ENCODE measurements at regions not wholly inside any gene's neighbourhood (a gene's known extent, or its start where the extent isn't known, plus 50 kb on each side); places are given as distances from the start of the nearest gene placed in this dataset.

GRCh38 chr4:66164869-66165268 lies 494.6 kb upstream of the EPHA5 start:
- no peaks in the 10 kb centered on the region for H3K79me2 ChIP-seq (ENCODE audit: control insufficient read depth, insufficient read depth, low read length)
- no peaks in the 10 kb centered on the region for H3K9me1 ChIP-seq (ENCODE audit: control insufficient read depth, extremely low read depth, insufficient read depth, low read length)
- H3K4me1 ChIP-seq (ENCODE audit: control insufficient read depth, extremely low read depth, insufficient read depth, low read length): no peaks in the 10 kb centered on the region
- H3K4me2 ChIP-seq (ENCODE audit: control insufficient read depth, extremely low read depth, insufficient read depth, low read depth, low read length): no peak overlapping the region
- no peak for TF ChIP-seq CTCF (optimal IDR thresholded peaks at IDR 0.05 in 1 of 3, IDR thresholded peaks at IDR 0.05 in 1 of 3, conservative IDR thresholded peaks at IDR 0.05 in 1 of 3; ENCODE audit: extremely low read depth in 1 of 3, insufficient read depth in 2 of 3, low read length in 3 of 3)
- TF ChIP-seq EZH2 (IDR thresholded peaks at IDR 0.05; ENCODE audit: low read length): no peak
- no peaks in the 10 kb centered on the region for H4K20me1 ChIP-seq (ENCODE audit: control insufficient read depth, extremely low read depth, insufficient read depth, low read length)
- DNase-seq (ENCODE audit: low read depth, low spot score) (no peak), FAIRE-seq (no peak)
- no peak overlapping the region for H2AFZ ChIP-seq (ENCODE audit: control insufficient read depth, low read length)
- H3K36me3 ChIP-seq (ENCODE audit: control insufficient read depth in 2 of 2, extremely low read depth in 1 of 2, insufficient read depth in 2 of 2, low read length in 2 of 2): no peaks in the 10 kb centered on the region
- no peaks in the 10 kb centered on the region for H3K27me3 ChIP-seq (ENCODE audit: control insufficient read depth, extremely low read depth, insufficient read depth, low read length)
- H3K9me3 ChIP-seq (ENCODE audit: control insufficient read depth, low read depth, low read length): no peaks in the 10 kb centered on the region
- no peak overlapping the region for H3K9ac ChIP-seq (ENCODE audit: control insufficient read depth, extremely low read depth, insufficient read depth, low read length)
- no peak overlapping the region for H3K27ac ChIP-seq (ENCODE audit: control insufficient read depth, insufficient read depth, low read length)
- dilution Hi-C loops (cut with MboI; ENCODE audit: extremely low pct_ligation_motif_present, low sequenced_read_pairs): no loop called here
- H3K4me3 ChIP-seq (ENCODE audit: control insufficient read depth in 2 of 3, extremely low read depth in 1 of 3, insufficient read depth in 2 of 3, low read depth in 1 of 3, low read length in 3 of 3): no peak overlapping the region

- dilution Hi-C loops (cut with MboI; ENCODE audit: extremely low pct_ligation_motif_present, low sequenced_read_pairs): no loop called here
- TF ChIP-seq CTCF (optimal IDR thresholded peaks at IDR 0.05 in 1 of 3, IDR thresholded peaks at IDR 0.05 in 1 of 3, conservative IDR thresholded peaks at IDR 0.05 in 1 of 3; ENCODE audit: extremely low read depth in 1 of 3, insufficient read depth in 2 of 3, low read length in 3 of 3): no peak
- no peak for TF ChIP-seq EZH2 (IDR thresholded peaks at IDR 0.05; ENCODE audit: low read length)
- H3K27ac ChIP-seq (ENCODE audit: control insufficient read depth, insufficient read depth, low read length): no peak overlapping the region
Measured at GRCh38 chr4:66160606-66161005, 490.3 kb upstream of the EPHA5 start.

More at GRCh38 chr4:66160606-66161005, 490.3 kb upstream of the EPHA5 start:
- Histone ChIP-seq H3K27me3 (ENCODE audit: control insufficient read depth, extremely low read depth, insufficient read depth, low read length) (no peaks in the 10 kb centered on the region), H3K9me1 (ENCODE audit: control insufficient read depth, extremely low read depth, insufficient read depth, low read length) (no peaks in the 10 kb centered on the region), H3K36me3 (ENCODE audit: control insufficient read depth in 2 of 2, extremely low read depth in 1 of 2, insufficient read depth in 2 of 2, low read length in 2 of 2) (no peaks in the 10 kb centered on the region), H3K4me2 (ENCODE audit: control insufficient read depth, extremely low read depth, insufficient read depth, low read depth, low read length) (no peak overlapping the region), H4K20me1 (ENCODE audit: control insufficient read depth, extremely low read depth, insufficient read depth, low read length) (no peaks in the 10 kb centered on the region), H3K79me2 (ENCODE audit: control insufficient read depth, insufficient read depth, low read length) (no peaks in the 10 kb centered on the region), H2AFZ (ENCODE audit: control insufficient read depth, low read length) (no peak overlapping the region), H3K4me3 (ENCODE audit: control insufficient read depth in 2 of 3, extremely low read depth in 1 of 3, insufficient read depth in 2 of 3, low read depth in 1 of 3, low read length in 3 of 3) (no peak overlapping the region), H3K9me3 (ENCODE audit: control insufficient read depth, low read depth, low read length) (no peaks in the 10 kb centered on the region), H3K9ac (ENCODE audit: control insufficient read depth, extremely low read depth, insufficient read depth, low read length) (no peak overlapping the region), H3K4me1 (ENCODE audit: control insufficient read depth, extremely low read depth, insufficient read depth, low read length) (no peaks in the 10 kb centered on the region)
- no peak for FAIRE-seq
- no peak for DNase-seq (ENCODE audit: low read depth, low spot score)

All from keratinocyte (primary cell).